ENCODE measurements at regions not wholly inside any gene's neighbourhood (a gene's known extent, or its start where the extent isn't known, plus 50 kb on each side); places are given as distances from the start of the nearest gene placed in this dataset.

- no peak overlapping the region for H3K27ac ChIP-seq
- TF ChIP-seq, protein P1, sequence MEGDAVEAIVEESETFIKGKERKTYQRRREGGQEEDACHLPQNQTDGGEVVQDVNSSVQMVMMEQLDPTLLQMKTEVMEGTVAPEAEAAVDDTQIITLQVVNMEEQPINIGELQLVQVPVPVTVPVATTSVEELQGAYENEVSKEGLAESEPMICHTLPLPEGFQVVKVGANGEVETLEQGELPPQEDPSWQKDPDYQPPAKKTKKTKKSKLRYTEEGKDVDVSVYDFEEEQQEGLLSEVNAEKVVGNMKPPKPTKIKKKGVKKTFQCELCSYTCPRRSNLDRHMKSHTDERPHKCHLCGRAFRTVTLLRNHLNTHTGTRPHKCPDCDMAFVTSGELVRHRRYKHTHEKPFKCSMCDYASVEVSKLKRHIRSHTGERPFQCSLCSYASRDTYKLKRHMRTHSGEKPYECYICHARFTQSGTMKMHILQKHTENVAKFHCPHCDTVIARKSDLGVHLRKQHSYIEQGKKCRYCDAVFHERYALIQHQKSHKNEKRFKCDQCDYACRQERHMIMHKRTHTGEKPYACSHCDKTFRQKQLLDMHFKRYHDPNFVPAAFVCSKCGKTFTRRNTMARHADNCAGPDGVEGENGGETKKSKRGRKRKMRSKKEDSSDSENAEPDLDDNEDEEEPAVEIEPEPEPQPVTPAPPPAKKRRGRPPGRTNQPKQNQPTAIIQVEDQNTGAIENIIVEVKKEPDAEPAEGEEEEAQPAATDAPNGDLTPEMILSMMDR (IDR thresholded peaks at IDR 0.05) = no peak
- no peak for TF ChIP-seq EP300 (IDR thresholded peaks at IDR 0.05)
- TF ChIP-seq POLR2AphosphoS5 (IDR thresholded peaks at IDR 0.05) = no peak
- TF ChIP-seq POLR2A (IDR thresholded peaks at IDR 0.05) = no peak
- whole genome bisulfite sequencing, 5 donors = 55 to 63% (median 62%) methylated on average over 3 of the region's 3 CpGs
- H3K4me1 ChIP-seq = peaks cover 0 to 6% (median 3%) of the 10 kb centered on the region in 4 donors
- DNase-seq = no peak
- intact Hi-C loops (cut with DNase I; ENCODE audit: low total_unique reads) = loop anchor here (5.0 kb wide), 1 partner anchor 840 kb away; no protein-coding TSS in a partner anchor
- H3K9me3 ChIP-seq = no peaks in the 10 kb centered on the region
- no peaks in the 10 kb centered on the region for H3K36me3 ChIP-seq
- no peaks in the 10 kb centered on the region for H3K27me3 ChIP-seq
- H3K4me3 ChIP-seq = no peak overlapping the region
These were observed 218.3 kb upstream of the EDNRB start for GRCh38 chr13:78136966-78137365.

DNA sequence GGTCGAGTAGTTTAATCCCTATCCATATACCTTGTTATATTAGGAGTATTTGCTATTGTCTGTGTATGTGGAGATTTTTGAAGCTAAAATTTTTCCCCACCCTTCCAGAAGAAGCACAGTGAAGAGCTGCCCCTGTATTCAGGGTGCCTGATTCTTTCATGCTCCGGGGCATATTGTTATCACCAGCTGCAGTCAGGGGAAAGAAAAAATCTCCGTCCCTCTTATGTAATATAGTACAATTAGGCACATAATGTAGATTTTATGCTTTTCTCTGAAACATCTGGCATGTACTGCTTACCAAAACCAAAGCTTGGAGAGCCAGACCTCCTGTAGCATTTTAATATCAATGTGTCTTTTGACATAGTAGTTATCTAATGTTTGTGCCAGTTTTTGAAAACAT, 214.9 kb upstream of the EDNRB start:
- no peak overlapping the region for H3K4me3 ChIP-seq

GRCh38 chr13:78131811-78132210, 213.2 kb upstream of the EDNRB start:
- H3K4me3 ChIP-seq = no peak overlapping the region
- H3K27me3 ChIP-seq = peaks cover 0 to 4% (median 0%) of the 10 kb centered on the region in 3 donors
- DNase-seq = no peak
- intact Hi-C loops (cut with DNase I; ENCODE audit: low total_unique reads) = no loop called here
- H3K27ac ChIP-seq = no peak overlapping the region
- H3K4me1 ChIP-seq = no peaks in the 10 kb centered on the region
- no peaks in the 10 kb centered on the region for H3K9me3 ChIP-seq
- TF ChIP-seq EP300 (IDR thresholded peaks at IDR 0.05) (no peak), POLR2A (IDR thresholded peaks at IDR 0.05) (no peak), POLR2AphosphoS5 (IDR thresholded peaks at IDR 0.05) (no peak)
- TF ChIP-seq, protein P1 (IDR thresholded peaks at IDR 0.05) = no peak
- H3K36me3 ChIP-seq = no peaks in the 10 kb centered on the region

More for the DNA sequence above, 214.9 kb upstream of the EDNRB start:
- TF ChIP-seq POLR2A (IDR thresholded peaks at IDR 0.05) (no peak), EP300 (IDR thresholded peaks at IDR 0.05) (no peak), POLR2AphosphoS5 (IDR thresholded peaks at IDR 0.05) (no peak)
- TF ChIP-seq, protein P1 (IDR thresholded peaks at IDR 0.05) = no peak
- WGBS, 5 donors = 68 to 81% (median 74%) methylated on average over 3 of the region's 3 CpGs
- no peak overlapping the region for H3K27ac ChIP-seq
- H3K9me3 ChIP-seq = no peaks in the 10 kb centered on the region
- intact Hi-C loops (cut with DNase I; ENCODE audit: low total_unique reads) = no loop called here
- no peak for DNase-seq
- no peaks in the 10 kb centered on the region for H3K36me3 ChIP-seq
- peaks cover 0 to 4% (median 0%) of the 10 kb centered on the region in 3 donors for H3K27me3 ChIP-seq
- peaks cover 0 to 6% (median 3%) of the 10 kb centered on the region in 4 donors for H3K4me1 ChIP-seq

DNA sequence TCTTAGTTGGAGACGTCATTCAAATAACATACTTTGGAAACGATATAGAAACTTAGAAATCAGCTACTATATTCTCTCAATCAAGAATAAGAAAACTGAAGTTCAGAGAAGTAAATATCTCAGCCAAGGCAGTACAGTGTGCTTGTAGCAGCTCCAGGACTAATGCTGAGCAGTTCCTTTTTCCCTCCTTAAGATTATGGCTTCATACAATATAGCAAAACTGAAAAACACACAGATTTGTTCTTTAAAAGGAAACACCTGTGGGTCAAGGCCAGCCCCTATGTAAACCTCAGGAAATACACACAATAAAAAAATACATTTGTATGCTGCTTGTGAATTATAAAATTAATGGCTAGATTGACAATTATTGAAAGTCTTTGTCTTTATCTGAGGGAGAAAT, 212.7 kb upstream of the EDNRB start:
- Histone ChIP-seq H3K9me3 (no peaks in the 10 kb centered on the region), H3K36me3 (no peaks in the 10 kb centered on the region), H3K27ac (no peak overlapping the region), H3K4me3 (no peak overlapping the region), H3K4me1 (no peaks in the 10 kb centered on the region), H3K27me3 (peaks cover 0 to 4% (median 0%) of the 10 kb centered on the region in 3 donors)
- WGBS, 5 donors = 84 to 90% (median 88%) methylated on average over 2 of the region's 2 CpGs
- intact Hi-C loops (cut with DNase I; ENCODE audit: low total_unique reads) = no loop called here
- no peak for DNase-seq
- TF ChIP-seq EP300 (IDR thresholded peaks at IDR 0.05) = no peak
- TF ChIP-seq POLR2AphosphoS5 (IDR thresholded peaks at IDR 0.05) = no peak
- no peak for TF ChIP-seq POLR2A (IDR thresholded peaks at IDR 0.05)
- TF ChIP-seq, protein P1 (IDR thresholded peaks at IDR 0.05) = no peak
